RWPE2 (cell line): ENCODE measurements at regions not wholly inside any gene's neighbourhood (a gene's known extent, or its start where the extent isn't known, plus 50 kb on each side); places are given as distances from the start of the nearest gene placed in this dataset.
"Not testable (repeated sequence)": the region's sequence is repeated elsewhere in the genome, so short reads cannot be mapped to it uniquely, and the experiment has no call there.

Source experiments
- ATAC-seq: fragments of 200-7000 bp; cut with Tn5 transposase; 3 replicates; pipeline ENCODE4 v1.9.1; 2021; ENCODE audit warnings: low read depth
- DNase-seq: peaks from one replicate; pipeline ENCODE4 v3.0.0-alpha.2; 2020; ENCODE audit warnings: low spot score
- H3K27ac ChIP-seq: fragments of 450-650 bp; 2 replicates; pipeline ENCODE4 v1.5.1; 2017; ENCODE audit warnings: mild to moderate bottlenecking; ENCODE audit not compliant: poor library complexity, severe bottlenecking
- H3K27me3 ChIP-seq: fragments of 250-450 bp; sonication (Bioruptor Pico); 2 replicates; pipeline ENCODE4 v1.5.1; 2021; ENCODE audit warnings: mild to moderate bottlenecking, moderate library complexity; ENCODE audit not compliant: insufficient read depth, poor library complexity, severe bottlenecking
- H3K36me3 ChIP-seq: fragments of 250-450 bp; sonication (Bioruptor Pico); 2 replicates; pipeline ENCODE4 v1.5.1; 2020; ENCODE audit warnings: low read depth, mild to moderate bottlenecking, moderate library complexity
- H3K4me1 ChIP-seq: fragments of 250-450 bp; sonication (Bioruptor Pico); 2 replicates; pipeline ENCODE4 v1.5.1; 2021; ENCODE audit warnings: mild to moderate bottlenecking, moderate library complexity; ENCODE audit not compliant: insufficient read depth, poor library complexity, severe bottlenecking
- H3K4me3 ChIP-seq: fragments of 250-450 bp; sonication (Bioruptor Pico); 2 replicates; pipeline ENCODE4 v1.5.1; 2021; ENCODE audit warnings: mild to moderate bottlenecking, moderate library complexity; ENCODE audit not compliant: severe bottlenecking
- H3K9me3 ChIP-seq: fragments of 250-450 bp; sonication (Bioruptor Pico); 2 replicates; pipeline ENCODE4 v1.5.1; 2021; ENCODE audit warnings: mild to moderate bottlenecking, moderate library complexity; ENCODE audit not compliant: severe bottlenecking
- CTCF ChIP-seq: fragments of 450-650 bp; IDR thresholded peaks from one replicate; pipeline ENCODE4 v1.5.1; 2017; ENCODE audit warnings: mild to moderate bottlenecking, moderate library complexity; ENCODE audit not compliant: poor library complexity, severe bottlenecking

GRCh38 chr14:42992930-42993329 lies 1386.3 kb downstream of the LRFN5 start:
- Histone ChIP-seq H3K27me3 (no peaks in the 10 kb centered on the region), H3K36me3 (no peaks in the 10 kb centered on the region), H3K4me3 (no peak overlapping the region), H3K27ac (no peak overlapping the region), H3K4me1 (no peaks in the 10 kb centered on the region), H3K9me3 (no peaks in the 10 kb centered on the region)
- DNase-seq (no peak), ATAC-seq (no peak)
- no peak for TF ChIP-seq CTCF

- TF ChIP-seq CTCF: no peak
- Histone ChIP-seq H3K27ac (no peak overlapping the region), H3K4me3 (no peak overlapping the region), H3K9me3 (no peaks in the 10 kb centered on the region), H3K27me3 (peaks cover 13% of the 10 kb centered on the region), H3K36me3 (no peaks in the 10 kb centered on the region), H3K4me1 (no peaks in the 10 kb centered on the region)
- ATAC-seq (no peak), DNase-seq (no peak)
Measured at GRCh38 chr14:42980419-42980818, 1373.7 kb downstream of the LRFN5 start.

GRCh38 chr14:42973171-42973570 lies 1366.5 kb downstream of the LRFN5 start:
- not testable (repeated sequence) for H3K4me1 ChIP-seq, ATAC-seq

GRCh38 chr14:42965512-42965911 lies 1358.8 kb downstream of the LRFN5 start:
- Histone ChIP-seq H3K27me3 (no peaks in the 10 kb centered on the region), H3K27ac (no peak overlapping the region), H3K9me3 (no peaks in the 10 kb centered on the region), H3K36me3 (no peaks in the 10 kb centered on the region), H3K4me3 (no peak overlapping the region), H3K4me1 (no peaks in the 10 kb centered on the region)
- ATAC-seq (no peak), DNase-seq (no peak)
- TF ChIP-seq CTCF: no peak

More at GRCh38 chr14:42973171-42973570, 1366.5 kb downstream of the LRFN5 start:
- H3K27me3 ChIP-seq, H3K27ac ChIP-seq, H3K9me3 ChIP-seq, DNase-seq, H3K4me3 ChIP-seq, H3K36me3 ChIP-seq: not testable (repeated sequence)

GRCh38 chr14:42961509-42961908 lies 1354.8 kb downstream of the LRFN5 start:
- Histone ChIP-seq H3K4me1 (no peaks in the 10 kb centered on the region), H3K9me3 (no peaks in the 10 kb centered on the region), H3K36me3 (no peaks in the 10 kb centered on the region), H3K27me3 (no peaks in the 10 kb centered on the region), H3K4me3 (no peak overlapping the region), H3K27ac (no peak overlapping the region)
- TF ChIP-seq CTCF: no peak
- no peak for DNase-seq
- ATAC-seq: no peak
